Mesenchymal stem cell (in vitro differentiated cells and primary cell): ENCODE measurements at regions not wholly inside any gene's neighbourhood (a gene's known extent, or its start where the extent isn't known, plus 50 kb on each side); places are given as distances from the start of the nearest gene placed in this dataset.

Experiments used
- DNase-seq: peaks from one replicate; pipeline ENCODE4 v3.0.0-alpha.2; 2013
- H2AFZ ChIP-seq: one replicate; pipeline ENCODE4 v1.6.1; 2013; ENCODE audit warnings: low read depth, mild to moderate bottlenecking, control low read depth, inconsistent platforms, low read length, moderate library complexity
- H2AK5ac ChIP-seq: 2 replicates; pipeline ENCODE4 v1.6.1; 2013; ENCODE audit warnings: low read length, moderate library complexity, mild to moderate bottlenecking, inconsistent platforms; ENCODE audit not compliant: severe bottlenecking
- H2BK120ac ChIP-seq: one replicate; pipeline ENCODE4 v1.6.1; 2013; ENCODE audit warnings: low read depth, mild to moderate bottlenecking, inconsistent platforms, low read length, moderate library complexity
- H2BK12ac ChIP-seq, 2 experiments: one replicate each; pipeline ENCODE4 v1.6.1; 2013; ENCODE audit warnings: inconsistent platforms in 2 of 2, low read length in 2 of 2, mild to moderate bottlenecking in 2 of 2, moderate library complexity in 2 of 2, control low read depth in 1 of 2
- H2BK15ac ChIP-seq: one replicate; pipeline ENCODE4 v1.6.1; 2013; ENCODE audit warnings: mild to moderate bottlenecking, low read depth, inconsistent platforms; ENCODE audit not compliant: poor library complexity, severe bottlenecking
- H2BK5ac ChIP-seq: 2 replicates; pipeline ENCODE4 v1.6.1; 2013; ENCODE audit warnings: low read depth, mild to moderate bottlenecking, low read length, control low read depth, inconsistent platforms; ENCODE audit not compliant: poor library complexity, severe bottlenecking
- H3K14ac ChIP-seq, 2 experiments: one replicate each; pipeline ENCODE4 v1.6.1; 2013; ENCODE audit warnings: inconsistent platforms in 2 of 2, low read length in 2 of 2, control low read depth in 1 of 2, mild to moderate bottlenecking in 1 of 2, moderate library complexity in 1 of 2
- H3K18ac ChIP-seq, 2 experiments: one replicate each; pipeline ENCODE4 v1.6.1; 2013; ENCODE audit warnings: inconsistent platforms in 2 of 2, low read length in 2 of 2, control low read depth in 1 of 2, low read depth in 1 of 2, mild to moderate bottlenecking in 1 of 2
- H3K23ac ChIP-seq, 2 experiments: one replicate each; pipeline ENCODE4 v1.6.1; 2013; ENCODE audit warnings: inconsistent platforms in 2 of 2, low read length in 2 of 2, mild to moderate bottlenecking in 2 of 2, moderate library complexity in 2 of 2, control low read depth in 1 of 2
- H3K27ac ChIP-seq: 2 replicates; pipeline ENCODE4 v1.5.1; 2013; ENCODE audit warnings: mild to moderate bottlenecking, moderate library complexity, low read length, control low read depth, inconsistent platforms; ENCODE audit not compliant: poor library complexity, severe bottlenecking
- H3K27me3 ChIP-seq, 2 experiments: 2 replicates each; pipeline versions ENCODE4 v1.6.1 to v1.7.0; 2013; ENCODE audit warnings: low read length in 2 of 2, mild to moderate bottlenecking in 2 of 2, moderate library complexity in 2 of 2, control low read depth in 1 of 2, inconsistent platforms in 1 of 2; ENCODE audit not compliant: control insufficient read depth in 1 of 2, insufficient read depth in 1 of 2
- H3K36me3 ChIP-seq, 2 experiments: 2 replicates each; pipeline versions ENCODE4 v1.6.1 to v1.7.0; 2013; ENCODE audit warnings: low read length in 2 of 2, control low read depth in 1 of 2, inconsistent platforms in 1 of 2, low read depth in 1 of 2, mild to moderate bottlenecking in 1 of 2; ENCODE audit not compliant: insufficient read depth in 2 of 2, control insufficient read depth in 1 of 2
- H3K4ac ChIP-seq, 2 experiments: one replicate each; pipeline ENCODE4 v1.6.1; 2013; ENCODE audit warnings: inconsistent platforms in 2 of 2, low read length in 2 of 2, mild to moderate bottlenecking in 2 of 2, moderate library complexity in 2 of 2, control low read depth in 1 of 2, low read depth in 1 of 2
- H3K4me1 ChIP-seq: 2 replicates; pipeline ENCODE4 v1.6.1; 2013; ENCODE audit warnings: low read depth, low read length, control low read depth; ENCODE audit not compliant: control insufficient read depth, insufficient read depth
- H3K4me2 ChIP-seq: 2 replicates; pipeline ENCODE4 v1.6.1; 2013; ENCODE audit warnings: low read length, mild to moderate bottlenecking, inconsistent platforms; ENCODE audit not compliant: poor library complexity, severe bottlenecking
- H3K4me3 ChIP-seq, 2 experiments: 2 replicates each; pipeline versions ENCODE4 v1.5.1 to v1.7.0; 2013; ENCODE audit warnings: low read length in 2 of 2, mild to moderate bottlenecking in 2 of 2, control low read depth in 1 of 2, low read depth in 1 of 2; ENCODE audit not compliant: insufficient read depth in 1 of 2
- H3K79me1 ChIP-seq: replicated peaks from 2 replicates; pipeline ENCODE4 v1.6.1; 2013; ENCODE audit warnings: mild to moderate bottlenecking, control low read depth, low read length, inconsistent platforms; ENCODE audit not compliant: poor library complexity, severe bottlenecking
- H3K9ac ChIP-seq: 2 replicates; pipeline ENCODE4 v1.7.0; 2013; ENCODE audit warnings: mild to moderate bottlenecking, low read length, moderate library complexity
- H3K9me3 ChIP-seq: 2 replicates; pipeline ENCODE4 v1.7.0; 2013; ENCODE audit warnings: mild to moderate bottlenecking, low read length; ENCODE audit not compliant: control insufficient read depth
- H4K8ac ChIP-seq: one replicate; pipeline ENCODE4 v1.6.1; 2013; ENCODE audit warnings: inconsistent platforms, mild to moderate bottlenecking, low read length, moderate library complexity
- H4K91ac ChIP-seq: one replicate; pipeline ENCODE4 v1.6.1; 2013; ENCODE audit warnings: mild to moderate bottlenecking, low read length, inconsistent platforms
- WGBS: methylation state at CpG from one replicate; pipeline ENCODE4 v1.1.7; 2013; ENCODE audit warnings: mixed read lengths; 5-methylcytosine and 5-hydroxymethylcytosine counted together

DNA sequence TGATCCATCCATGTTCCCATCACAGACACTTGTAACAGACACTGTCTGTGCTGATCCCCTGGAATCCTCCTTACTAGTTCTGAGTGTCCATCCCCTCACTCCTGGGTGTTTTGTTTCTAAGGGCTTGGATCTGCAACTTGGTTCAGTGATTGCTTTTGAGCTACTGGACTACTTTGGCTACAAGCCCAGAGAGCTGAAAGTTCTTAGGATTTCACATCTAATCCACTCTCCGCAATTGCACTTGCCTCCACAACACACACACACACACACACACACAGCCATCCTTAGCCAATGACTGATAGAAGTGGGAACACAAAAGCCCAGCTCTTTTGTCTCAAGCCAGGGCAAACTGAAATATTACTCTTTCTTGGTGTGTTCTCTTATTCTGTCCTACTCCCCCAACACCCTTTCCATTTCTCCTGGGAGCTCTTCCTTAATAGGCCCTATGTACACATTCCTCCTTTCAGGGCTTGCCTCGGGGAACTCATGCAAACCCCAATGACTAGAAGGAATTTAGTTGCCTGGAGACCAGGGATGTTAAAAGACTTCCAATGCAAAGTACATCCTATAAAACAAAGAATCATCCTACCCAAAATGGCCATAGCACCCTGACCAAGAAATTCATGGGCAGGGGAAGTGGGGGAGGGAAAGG, 206.1 kb upstream of the UBE2E2 start:
- Histone ChIP-seq H4K91ac (no peak overlapping the region), H2BK12ac (no peak overlapping the region), H3K27ac (no peak overlapping the region), H2BK5ac (no peak overlapping the region), H2BK120ac (no peak overlapping the region), H2BK15ac (no peak overlapping the region), H3K9ac (no peak overlapping the region), H3K4me2 (no peak overlapping the region), H4K8ac (no peak overlapping the region), H3K4ac (no peak overlapping the region), H3K18ac (no peak overlapping the region), H3K23ac (no peak overlapping the region), H3K27me3 (no peaks in the 10 kb centered on the region), H2AK5ac (no peak overlapping the region), H3K9me3 (no peaks in the 10 kb centered on the region), H2AFZ (no peak overlapping the region), H3K14ac (no peak overlapping the region), H3K4me3 (no peak overlapping the region), H3K4me1 (no peaks in the 10 kb centered on the region), H3K79me1 (no peaks in the 10 kb centered on the region), H3K36me3 (no peaks in the 10 kb centered on the region)
- WGBS: 93% methylated on average over 1 of the region's 2 CpGs
- no peak for DNase-seq

DNA sequence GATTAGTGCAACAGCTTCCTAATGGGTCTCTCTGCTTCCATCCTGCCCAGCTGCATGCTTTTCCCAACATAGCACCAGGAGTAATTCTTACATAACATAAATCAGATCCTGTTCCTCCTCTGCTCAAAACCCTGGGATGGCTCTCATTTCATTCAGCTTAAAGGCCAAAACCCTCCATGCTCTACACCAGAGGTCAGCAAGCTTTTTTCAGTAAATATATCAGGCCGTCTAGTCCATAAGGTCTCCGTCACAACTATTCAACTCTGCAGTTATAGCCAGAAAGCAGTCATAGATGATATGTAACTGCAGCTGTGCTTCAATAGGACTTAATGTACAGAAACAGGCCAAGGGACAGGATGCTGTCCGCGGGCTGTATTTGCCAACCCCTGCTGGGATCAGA, 202.8 kb upstream of the UBE2E2 start:
- Histone ChIP-seq H3K4ac (no peak overlapping the region), H3K4me1 (peaks cover 4% of the 10 kb centered on the region), H3K9me3 (no peaks in the 10 kb centered on the region), H3K9ac (no peak overlapping the region), H4K91ac (no peak overlapping the region), H4K8ac (no peak overlapping the region), H2BK5ac (no peak overlapping the region), H3K27ac (no peak overlapping the region), H3K4me3 (no peak overlapping the region), H2BK120ac (no peak overlapping the region), H3K79me1 (no peaks in the 10 kb centered on the region), H3K23ac (no peak overlapping the region), H2BK12ac (no peak overlapping the region), H3K4me2 (no peak overlapping the region), H2AFZ (no peak overlapping the region), H2AK5ac (no peak overlapping the region), H3K36me3 (no peaks in the 10 kb centered on the region), H3K27me3 (no peaks in the 10 kb centered on the region), H3K14ac (no peak overlapping the region), H3K18ac (no peak overlapping the region), H2BK15ac (no peak overlapping the region)
- DNase-seq: no peak
- WGBS: 93% methylated on average over 4 of the region's 4 CpGs

DNA sequence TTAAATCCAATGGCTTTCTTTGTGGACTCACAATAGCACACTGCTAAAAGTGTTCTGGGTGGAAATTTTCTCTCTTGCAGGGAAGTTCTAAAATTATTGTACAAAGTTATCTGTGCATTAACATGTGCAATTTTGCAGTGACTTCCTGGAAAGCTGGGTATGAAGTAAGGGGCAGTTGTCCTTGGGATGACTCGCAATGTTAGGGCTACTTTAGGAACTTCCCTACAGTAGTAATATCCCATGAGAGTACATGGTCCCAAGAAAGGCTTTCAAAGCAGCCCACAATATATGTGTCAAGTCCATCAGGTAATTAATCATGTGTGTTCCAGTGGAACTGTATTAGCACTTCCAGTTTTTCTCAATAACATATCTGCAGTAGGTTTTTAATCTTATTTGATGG, 201.0 kb upstream of the UBE2E2 start:
- no peak for DNase-seq
- Histone ChIP-seq H3K14ac (no peak overlapping the region), H2AK5ac (no peak overlapping the region), H3K36me3 (no peaks in the 10 kb centered on the region), H2BK120ac (no peak overlapping the region), H3K4me3 (no peak overlapping the region), H2AFZ (no peak overlapping the region), H3K27ac (no peak overlapping the region), H3K23ac (no peak overlapping the region), H3K18ac (no peak overlapping the region), H3K4ac (no peak overlapping the region), H2BK15ac (no peak overlapping the region), H2BK12ac (no peak overlapping the region), H3K4me1 (peaks cover 4% of the 10 kb centered on the region), H3K9me3 (no peaks in the 10 kb centered on the region), H2BK5ac (no peak overlapping the region), H3K9ac (no peak overlapping the region), H4K8ac (no peak overlapping the region), H3K27me3 (no peaks in the 10 kb centered on the region), H3K4me2 (no peak overlapping the region), H3K79me1 (no peaks in the 10 kb centered on the region), H4K91ac (no peak overlapping the region)
- WGBS: 60% methylated on average over 1 of the region's 1 CpG

DNA sequence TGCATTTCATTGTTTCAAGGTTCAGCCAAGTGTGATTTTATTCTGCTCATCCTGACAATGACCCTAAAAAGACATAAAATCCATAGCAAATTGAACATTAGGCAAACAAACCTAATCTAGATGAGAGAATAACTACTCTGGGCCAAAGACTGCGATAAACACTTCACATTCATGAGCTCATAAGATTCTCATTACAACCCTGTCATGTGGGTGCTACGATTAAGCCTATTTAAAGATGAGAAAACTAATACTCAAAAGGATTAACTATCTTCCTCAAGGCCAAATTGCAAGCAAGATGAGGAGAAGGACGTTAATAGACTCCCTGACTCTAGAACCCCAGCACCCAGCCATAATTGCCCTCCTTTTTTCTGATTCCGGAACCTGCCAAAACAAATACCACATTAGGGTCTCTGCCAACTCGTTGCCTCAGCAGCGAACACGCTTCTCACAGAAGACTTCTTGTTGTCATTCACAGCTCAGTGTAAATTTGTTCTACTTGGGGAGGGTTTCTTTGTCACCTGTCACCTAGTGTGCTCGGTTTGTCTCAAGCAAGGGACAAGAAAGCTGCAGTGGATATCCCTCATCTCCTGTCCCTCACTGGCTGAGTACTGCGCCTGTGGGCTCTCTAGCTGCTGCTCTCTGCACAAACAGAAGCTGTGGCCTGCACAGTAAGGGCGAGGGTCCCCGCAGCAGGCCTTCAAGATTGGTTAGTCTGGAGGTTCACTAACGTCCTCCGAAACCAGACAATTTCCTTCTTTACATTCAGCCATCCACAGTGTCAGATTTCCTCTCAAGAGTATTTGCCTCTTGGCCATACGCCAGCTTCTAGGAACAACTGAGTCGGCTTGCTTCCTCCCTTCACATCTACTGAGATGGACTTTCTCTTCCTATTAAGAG, 200.0 kb upstream of the UBE2E2 start:
- H2BK120ac ChIP-seq: no peak overlapping the region
- no peak overlapping the region for H3K23ac ChIP-seq
- no peak overlapping the region for H2AK5ac ChIP-seq
- H3K18ac ChIP-seq: no peak overlapping the region
- no peak overlapping the region for H3K9ac ChIP-seq
- H3K14ac ChIP-seq: no peak overlapping the region
- 93% methylated on average over 15 of the region's 15 CpGs for WGBS
- H2BK5ac ChIP-seq: no peak overlapping the region
- no peak overlapping the region for H3K4me3 ChIP-seq
- no peak overlapping the region for H4K91ac ChIP-seq
- no peaks in the 10 kb centered on the region for H3K9me3 ChIP-seq
- no peak overlapping the region for H3K27ac ChIP-seq
- no peak overlapping the region for H3K4ac ChIP-seq
- peaks cover 4% of the 10 kb centered on the region for H3K4me1 ChIP-seq
- H3K79me1 ChIP-seq: no peaks in the 10 kb centered on the region
- H3K27me3 ChIP-seq: no peaks in the 10 kb centered on the region
- H3K36me3 ChIP-seq: no peaks in the 10 kb centered on the region
- H2AFZ ChIP-seq: no peak overlapping the region
- no peak overlapping the region for H2BK12ac ChIP-seq
- no peak for DNase-seq
- H2BK15ac ChIP-seq: no peak overlapping the region
- H4K8ac ChIP-seq: no peak overlapping the region
- no peak overlapping the region for H3K4me2 ChIP-seq
